D341Med (cell line): ENCODE measurements at regions not wholly inside any gene's neighbourhood (a gene's known extent, or its start where the extent isn't known, plus 50 kb on each side); places are given as distances from the start of the nearest gene placed in this dataset.
"Not testable (repeated sequence)": the region's sequence is repeated elsewhere in the genome, so short reads cannot be mapped to it uniquely, and the experiment has no call there.

ENCODE experiments used
- DNase-seq: peaks from one replicate; pipeline ENCODE4 v3.0.0; 2012; ENCODE audit warnings: low spot score

- no peak for DNase-seq
Observed at GRCh38 chr6:170043881-170044790, 246.7 kb downstream of the DLL1 start.

- no peak for DNase-seq
Observed at GRCh38 chr6:170043150-170043819, 247.6 kb downstream of the DLL1 start.

- no peak for DNase-seq
Observed at GRCh38 chr6:170042596-170043118, 248.2 kb downstream of the DLL1 start.

- DNase-seq: no peak
Observed at GRCh38 chr6:170042123-170042522, 248.8 kb downstream of the DLL1 start.

GRCh38 chr6:170041526-170041925 is 249.4 kb downstream of the DLL1 start:
- DNase-seq: no peak

- DNase-seq: no peak
Observed at GRCh38 chr6:170040906-170041305, 250.0 kb downstream of the DLL1 start.

GRCh38 chr6:170040115-170040500 is 250.8 kb downstream of the DLL1 start:
- DNase-seq: no peak

GRCh38 chr6:170039156-170040114 is 251.4 kb downstream of the DLL1 start:
- no peak for DNase-seq

- no peak for DNase-seq
Observed at GRCh38 chr6:170038708-170039107, 252.2 kb downstream of the DLL1 start.

GRCh38 chr6:170038251-170038650 is 252.6 kb downstream of the DLL1 start:
- no peak for DNase-seq

- no peak for DNase-seq
Observed at GRCh38 chr6:170037541-170038250, 253.2 kb downstream of the DLL1 start.

GRCh38 chr6:170036916-170037315 is 254.0 kb downstream of the DLL1 start:
- DNase-seq: no peak

- not testable (repeated sequence) for DNase-seq
Observed at GRCh38 chr6:170036367-170036766, 254.5 kb downstream of the DLL1 start.

- DNase-seq: no peak
Observed at GRCh38 chr6:170035901-170036304, 255.0 kb downstream of the DLL1 start.

GRCh38 chr6:170035044-170035443 is 255.8 kb downstream of the DLL1 start:
- no peak for DNase-seq

GRCh38 chr6:170034294-170034693 is 256.6 kb downstream of the DLL1 start:
- no peak for DNase-seq

GRCh38 chr6:170033666-170034065 is 257.2 kb downstream of the DLL1 start:
- DNase-seq: no peak

- DNase-seq: no peak
Observed at GRCh38 chr6:170032706-170033309, 258.1 kb downstream of the DLL1 start.

GRCh38 chr6:170032197-170032596 is 258.7 kb downstream of the DLL1 start:
- no peak for DNase-seq

GRCh38 chr6:170031684-170032121 is 259.2 kb downstream of the DLL1 start:
- no peak for DNase-seq
